ENCODE measurements at regions not wholly inside any gene's neighbourhood (a gene's known extent, or its start where the extent isn't known, plus 50 kb on each side); places are given as distances from the start of the nearest gene placed in this dataset.

- no peak for DNase-seq
- no peaks in the 10 kb centered on the region for H3K9me3 ChIP-seq (ENCODE audit: insufficient read depth, low read depth)
- no peaks in the 10 kb centered on the region for H4K20me1 ChIP-seq (ENCODE audit: insufficient read depth)
- no peak overlapping the region for H3K4me3 ChIP-seq
- no peaks in the 10 kb centered on the region for H3K36me3 ChIP-seq (ENCODE audit: low read depth)
- H3K27ac ChIP-seq, result no peak overlapping the region
- TF ChIP-seq EZH2 (IDR thresholded peaks at IDR 0.05; ENCODE audit: low read depth), result no peak
- no peak for TF ChIP-seq CTCF (conservative IDR thresholded peaks at IDR 0.05)
- ChIA-PET CTCF (no interaction called here), POLR2A (ENCODE audit: unreplicated experiment) (no interaction called here)
- H2AFZ ChIP-seq, result no peak overlapping the region
- H3K9me2 ChIP-seq (ENCODE audit: insufficient read depth), result no peaks in the 10 kb centered on the region
- no TSS peak for BruUV-seq (replicated peaks)
- H3K27me3 ChIP-seq (ENCODE audit: insufficient read depth, low read depth), result no peaks in the 10 kb centered on the region
- H3K79me2 ChIP-seq (ENCODE audit: low read depth), result no peaks in the 10 kb centered on the region
- no peak overlapping the region for H3K4me2 ChIP-seq
- peaks cover 9% of the 10 kb centered on the region for H3K4me1 ChIP-seq (replicated peaks; ENCODE audit: insufficient read depth)
- peaks cover 8% of the 10 kb centered on the region; the same call in 1 of the 2 replicates for H3F3A ChIP-seq (ENCODE audit: insufficient read depth, low read depth)
- intact Hi-C loops (cut with micrococcal nuclease; ENCODE audit: unreplicated experiment), result no loop called here
Observed at GRCh38 chr21:38963006-38963405, 157.3 kb downstream of the ETS2 start.

GRCh38 chr21:38960251-38960650 lies 154.5 kb downstream of the ETS2 start:
- ChIA-PET POLR2A (ENCODE audit: unreplicated experiment) (no interaction called here), CTCF (no interaction called here)
- no peak overlapping the region for H2AFZ ChIP-seq
- no peak for DNase-seq
- H3F3A ChIP-seq (ENCODE audit: insufficient read depth, low read depth), result peaks cover 3% of the 10 kb centered on the region; the same call in 1 of the 2 replicates
- no peak overlapping the region for H3K4me3 ChIP-seq
- BruUV-seq (replicated peaks), result no TSS peak
- no peaks in the 10 kb centered on the region for H3K27me3 ChIP-seq (ENCODE audit: insufficient read depth, low read depth)
- H3K4me2 ChIP-seq, result no peak overlapping the region
- no peak for TF ChIP-seq EZH2 (IDR thresholded peaks at IDR 0.05; ENCODE audit: low read depth)
- no peak for TF ChIP-seq CTCF (conservative IDR thresholded peaks at IDR 0.05)
- no peaks in the 10 kb centered on the region for H3K36me3 ChIP-seq (ENCODE audit: low read depth)
- H3K27ac ChIP-seq, result no peak overlapping the region
- H3K4me1 ChIP-seq (replicated peaks; ENCODE audit: insufficient read depth), result peaks cover 3% of the 10 kb centered on the region; the same call in 1 of the 2 replicates
- H4K20me1 ChIP-seq (ENCODE audit: insufficient read depth), result no peaks in the 10 kb centered on the region
- H3K79me2 ChIP-seq (ENCODE audit: low read depth), result no peaks in the 10 kb centered on the region
- H3K9me3 ChIP-seq (ENCODE audit: insufficient read depth, low read depth), result no peaks in the 10 kb centered on the region
- intact Hi-C loops (cut with micrococcal nuclease; ENCODE audit: unreplicated experiment), result no loop called here
- H3K9me2 ChIP-seq (ENCODE audit: insufficient read depth), result no peaks in the 10 kb centered on the region

- no TSS peak for BruUV-seq (replicated peaks)
Observed at GRCh38 chr21:38959692-38960061, 153.9 kb downstream of the ETS2 start.

More at GRCh38 chr21:38959692-38960061, 153.9 kb downstream of the ETS2 start:
- H3K4me1 ChIP-seq (replicated peaks; ENCODE audit: insufficient read depth), result no peaks in the 10 kb centered on the region
- H4K20me1 ChIP-seq (ENCODE audit: insufficient read depth), result no peaks in the 10 kb centered on the region
- H3K4me3 ChIP-seq, result no peak overlapping the region
- ChIA-PET CTCF (no interaction called here), POLR2A (ENCODE audit: unreplicated experiment) (no interaction called here)
- no peaks in the 10 kb centered on the region for H3K9me2 ChIP-seq (ENCODE audit: insufficient read depth)
- DNase-seq, result no peak
- intact Hi-C loops (cut with micrococcal nuclease; ENCODE audit: unreplicated experiment), result no loop called here
- TF ChIP-seq CTCF (conservative IDR thresholded peaks at IDR 0.05) (no peak), EZH2 (IDR thresholded peaks at IDR 0.05; ENCODE audit: low read depth) (no peak)
- H3F3A ChIP-seq (ENCODE audit: insufficient read depth, low read depth), result no peaks in the 10 kb centered on the region
- no peaks in the 10 kb centered on the region for H3K27me3 ChIP-seq (ENCODE audit: insufficient read depth, low read depth)
- no peaks in the 10 kb centered on the region for H3K9me3 ChIP-seq (ENCODE audit: insufficient read depth, low read depth)
- no peak overlapping the region for H3K27ac ChIP-seq
- H3K36me3 ChIP-seq (ENCODE audit: low read depth), result no peaks in the 10 kb centered on the region
- no peak overlapping the region for H2AFZ ChIP-seq
- no peak overlapping the region for H3K4me2 ChIP-seq
- H3K79me2 ChIP-seq (ENCODE audit: low read depth), result no peaks in the 10 kb centered on the region

Measured in PC-9 (cell line).